Lower leg skin (tissue), 3 donors: ENCODE measurements at regions not wholly inside any gene's neighbourhood (a gene's known extent, or its start where the extent isn't known, plus 50 kb on each side); places are given as distances from the start of the nearest gene placed in this dataset.

Experiments used
- POLR2A ChIP-seq, 2 donors: fragments of 450-650 bp; IDR thresholded peaks; one replicate each; pipeline ENCODE4 v1.6.1; 2016 to 2017; ENCODE audit warnings: antibody characterized with exemption in 2 of 2, mild to moderate bottlenecking in 1 of 2, moderate library complexity in 1 of 2
- TF ChIP-seq, protein P1 (sequence below), 3 donors: fragments of 450-650 bp; IDR thresholded peaks; one replicate each; pipeline ENCODE4 v1.5.1; 2016; ENCODE audit warnings: antibody characterized with exemption in 3 of 3, mild to moderate bottlenecking in 3 of 3, moderate library complexity in 2 of 3

DNA sequence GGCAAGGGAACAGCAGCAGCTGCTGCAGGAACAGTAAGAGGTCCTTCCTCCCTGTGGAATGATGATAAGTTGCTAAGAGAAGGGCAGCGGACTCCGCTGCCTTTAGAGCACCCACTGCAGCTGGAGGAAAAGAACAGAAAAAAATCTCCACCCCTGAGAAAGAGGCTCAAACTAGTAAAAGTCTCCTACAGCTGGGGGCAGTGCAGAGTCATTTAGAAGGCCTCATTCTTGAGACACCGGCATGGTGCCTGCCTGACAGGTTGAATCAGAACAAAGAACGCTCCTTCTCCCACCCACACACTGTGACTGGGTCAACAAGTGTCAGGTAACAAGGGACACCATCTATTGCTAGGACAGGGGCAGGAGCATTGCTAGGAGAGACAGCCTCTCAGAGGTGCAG, 188.4 kb downstream of the ABHD5 start:
- TF ChIP-seq, protein P1, sequence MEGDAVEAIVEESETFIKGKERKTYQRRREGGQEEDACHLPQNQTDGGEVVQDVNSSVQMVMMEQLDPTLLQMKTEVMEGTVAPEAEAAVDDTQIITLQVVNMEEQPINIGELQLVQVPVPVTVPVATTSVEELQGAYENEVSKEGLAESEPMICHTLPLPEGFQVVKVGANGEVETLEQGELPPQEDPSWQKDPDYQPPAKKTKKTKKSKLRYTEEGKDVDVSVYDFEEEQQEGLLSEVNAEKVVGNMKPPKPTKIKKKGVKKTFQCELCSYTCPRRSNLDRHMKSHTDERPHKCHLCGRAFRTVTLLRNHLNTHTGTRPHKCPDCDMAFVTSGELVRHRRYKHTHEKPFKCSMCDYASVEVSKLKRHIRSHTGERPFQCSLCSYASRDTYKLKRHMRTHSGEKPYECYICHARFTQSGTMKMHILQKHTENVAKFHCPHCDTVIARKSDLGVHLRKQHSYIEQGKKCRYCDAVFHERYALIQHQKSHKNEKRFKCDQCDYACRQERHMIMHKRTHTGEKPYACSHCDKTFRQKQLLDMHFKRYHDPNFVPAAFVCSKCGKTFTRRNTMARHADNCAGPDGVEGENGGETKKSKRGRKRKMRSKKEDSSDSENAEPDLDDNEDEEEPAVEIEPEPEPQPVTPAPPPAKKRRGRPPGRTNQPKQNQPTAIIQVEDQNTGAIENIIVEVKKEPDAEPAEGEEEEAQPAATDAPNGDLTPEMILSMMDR (IDR thresholded peaks at IDR 0.05): no peak
- TF ChIP-seq POLR2A (IDR thresholded peaks at IDR 0.05): no peak
